Cerebellar cortex (tissue), 1 donor: ENCODE measurements at regions not wholly inside any gene's neighbourhood (a gene's known extent, or its start where the extent isn't known, plus 50 kb on each side); places are given as distances from the start of the nearest gene placed in this dataset.
"Not testable (repeated sequence)": the region's sequence is repeated elsewhere in the genome, so short reads cannot be mapped to it uniquely, and the experiment has no call there.

Experiments
- DNase-seq: peaks from one replicate; pipeline ENCODE4 v3.0.0-alpha.2; 2015; ENCODE audit warnings: low spot score

DNA sequence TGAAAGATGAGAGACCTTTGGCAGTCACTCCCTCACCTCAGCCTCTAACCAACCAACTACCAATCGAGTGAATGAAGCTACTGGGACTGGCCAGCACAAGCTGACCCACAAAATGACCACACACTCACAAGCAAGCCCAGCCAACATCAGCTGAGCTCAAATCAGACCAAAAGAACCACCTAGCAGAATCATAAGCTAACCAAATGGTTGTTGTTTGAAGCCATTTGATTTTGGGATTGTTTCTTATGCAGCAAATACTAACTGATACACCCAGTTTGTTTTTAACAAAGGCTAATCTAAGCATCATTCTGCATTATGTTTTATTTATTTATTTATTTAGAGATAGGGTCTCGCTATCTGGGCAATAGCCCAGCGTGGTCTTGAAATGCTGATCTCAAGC lies 310.4 kb downstream of the SETD4 start:
- DNase-seq: no peak

DNA sequence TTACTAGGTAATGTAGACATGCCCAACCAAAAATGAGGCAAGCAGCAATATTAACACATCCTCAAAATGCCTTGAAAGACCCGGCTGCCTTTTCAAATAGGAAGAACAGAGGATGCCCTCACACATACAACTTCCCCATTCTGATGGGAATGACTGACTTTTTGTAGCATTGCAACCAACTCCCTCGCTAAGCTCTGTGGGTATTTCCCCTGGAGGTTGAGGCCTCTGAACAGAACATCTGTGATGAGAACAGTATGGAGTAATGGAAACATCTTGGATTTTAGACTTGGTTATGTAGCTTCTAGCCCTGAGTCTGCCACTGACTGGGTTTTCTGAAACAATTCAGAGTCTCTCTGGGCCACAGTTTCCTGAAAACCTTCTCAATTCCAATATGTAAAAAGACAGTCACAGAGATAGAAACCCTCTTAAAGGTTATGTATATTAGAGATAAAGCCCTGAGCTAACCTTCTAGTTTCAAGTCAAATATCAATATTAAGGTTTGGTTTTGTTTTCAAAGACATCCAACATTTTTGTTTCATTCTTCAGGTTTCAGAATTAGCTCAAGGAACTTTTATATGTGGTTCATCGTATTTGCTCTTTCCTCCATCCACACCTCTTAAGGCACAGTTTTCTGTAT lies 311.5 kb downstream of the SETD4 start:
- no peak for DNase-seq

DNA sequence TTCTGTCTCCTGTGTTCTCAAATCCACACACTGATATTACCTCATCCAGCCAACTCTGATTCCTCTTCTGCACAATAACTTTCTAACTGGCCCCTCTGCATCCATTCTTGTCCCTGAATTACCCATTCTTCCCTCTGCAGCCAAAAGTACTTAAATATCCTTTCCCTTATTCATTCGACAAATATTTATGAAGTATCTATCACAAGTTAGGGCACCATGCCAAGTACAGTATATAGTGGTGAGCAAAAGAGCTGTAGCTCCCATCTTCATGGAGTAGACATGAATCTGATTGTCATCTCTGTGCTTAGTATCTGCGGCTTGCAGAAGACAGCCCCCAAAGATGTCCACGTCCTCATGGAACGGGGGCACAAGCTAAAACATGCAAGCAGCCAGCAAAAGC lies 316.8 kb downstream of the SETD4 start:
- no peak for DNase-seq

DNA sequence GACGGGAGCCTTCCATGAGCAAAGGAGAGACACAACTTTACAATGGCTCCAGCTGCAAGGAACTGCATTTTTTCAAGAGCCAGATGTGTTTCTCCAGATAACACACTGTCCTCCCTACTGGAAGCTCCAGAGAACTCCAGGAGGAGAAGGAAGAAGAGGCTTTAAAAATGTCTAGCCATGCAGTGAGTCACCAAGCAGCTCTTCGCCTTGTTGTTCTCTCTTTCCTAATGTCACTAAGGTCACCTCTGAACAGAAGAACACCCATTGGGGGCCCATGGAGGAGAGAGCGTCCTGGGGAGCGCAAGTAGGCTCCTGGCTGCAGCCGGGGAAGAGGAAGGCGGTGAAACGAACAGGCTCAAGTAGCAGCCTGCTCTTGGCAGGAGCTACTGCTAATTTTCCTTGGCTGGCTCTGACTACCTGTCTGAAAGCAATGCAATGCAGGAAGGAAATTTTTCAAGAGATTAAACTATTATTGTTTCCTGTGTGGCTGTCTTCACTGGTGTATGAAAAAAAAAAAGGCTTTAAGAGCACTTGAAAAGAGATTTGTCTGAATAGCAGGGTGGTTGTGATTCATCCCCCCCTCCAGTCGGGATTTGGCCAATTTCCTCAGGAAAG lies 321.9 kb downstream of the SETD4 start:
- DNase-seq: peak; percentile 1

DNA sequence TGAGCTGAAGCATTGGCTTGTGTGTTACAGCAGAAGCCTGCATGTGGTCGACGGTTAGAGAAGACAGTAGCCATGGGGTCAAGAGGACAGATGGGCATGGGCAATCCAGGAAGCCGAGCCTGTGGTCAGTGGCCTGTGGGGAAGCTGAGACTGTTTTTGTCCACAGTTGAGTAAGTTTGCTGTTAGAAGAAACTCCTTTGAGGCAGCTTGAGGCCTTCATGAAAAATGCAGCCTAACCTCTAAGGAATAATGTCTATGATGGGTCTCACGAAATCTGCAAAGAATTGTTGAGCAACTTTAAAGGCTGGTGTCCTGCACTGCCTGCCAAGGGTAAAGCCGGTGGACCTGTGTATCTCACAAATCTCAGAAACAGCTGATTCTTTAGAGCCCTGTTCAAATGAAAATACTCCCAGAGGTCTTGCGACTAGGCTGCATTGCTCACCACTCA lies 322.4 kb downstream of the SETD4 start:
- no peak for DNase-seq

DNA sequence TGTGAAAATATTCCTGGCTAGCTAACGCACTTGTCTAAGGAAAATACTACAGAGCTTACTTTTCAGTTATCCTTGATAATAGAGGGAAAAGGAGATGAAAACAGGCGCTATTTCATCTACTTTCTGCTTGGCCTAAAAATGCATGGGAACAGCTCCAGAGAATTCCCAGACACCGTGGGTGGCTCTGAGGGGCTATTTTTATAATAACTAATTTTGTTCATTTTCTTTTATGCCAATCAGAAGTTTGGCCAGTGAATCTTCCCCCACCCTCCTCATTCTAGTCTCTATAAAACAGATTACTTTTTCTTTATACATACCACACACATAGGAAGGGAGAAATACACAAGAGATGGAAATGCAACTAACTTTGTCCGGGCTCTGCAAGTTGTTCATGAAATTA lies 322.9 kb downstream of the SETD4 start:
- no peak for DNase-seq

DNA sequence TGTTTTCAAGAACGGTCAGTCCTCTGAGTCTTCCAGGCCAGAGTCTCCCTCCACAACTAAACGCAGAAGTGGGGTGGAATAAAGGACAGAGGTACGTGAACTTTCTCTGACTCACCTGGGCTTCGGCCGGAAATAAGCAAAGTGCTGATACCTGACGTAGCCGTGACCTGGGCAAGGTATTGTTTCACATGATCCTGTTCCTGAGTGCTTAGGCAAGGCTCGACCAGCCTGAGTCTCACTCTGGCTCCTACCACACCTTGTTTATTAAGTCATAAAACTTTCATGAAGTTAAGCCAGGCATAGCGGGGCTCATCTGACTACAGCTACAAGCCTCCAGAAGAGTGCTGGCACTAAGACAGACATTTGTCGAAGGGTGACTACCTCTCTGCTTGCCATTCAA lies 327.5 kb downstream of the SETD4 start:
- no peak for DNase-seq

DNA sequence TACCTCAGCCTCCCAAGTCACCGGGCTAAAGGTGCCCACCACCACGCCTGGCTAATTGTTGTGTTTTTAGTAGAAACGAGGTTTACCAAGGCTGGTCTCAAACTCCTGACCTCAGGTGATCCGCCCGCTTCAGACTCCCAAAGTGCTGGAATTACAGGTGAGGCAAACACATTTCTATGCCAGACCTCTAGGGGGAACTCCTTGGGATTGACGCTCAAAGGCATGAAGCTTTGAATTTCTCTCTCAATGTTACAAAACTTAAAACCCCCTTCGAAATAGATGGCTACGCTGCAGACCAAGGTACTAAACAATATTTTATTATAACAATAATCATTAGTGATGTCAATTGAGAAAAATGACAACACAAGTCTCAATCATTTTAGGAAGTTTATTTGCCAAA lies 330.0 kb downstream of the SETD4 start:
- no peak for DNase-seq

DNA sequence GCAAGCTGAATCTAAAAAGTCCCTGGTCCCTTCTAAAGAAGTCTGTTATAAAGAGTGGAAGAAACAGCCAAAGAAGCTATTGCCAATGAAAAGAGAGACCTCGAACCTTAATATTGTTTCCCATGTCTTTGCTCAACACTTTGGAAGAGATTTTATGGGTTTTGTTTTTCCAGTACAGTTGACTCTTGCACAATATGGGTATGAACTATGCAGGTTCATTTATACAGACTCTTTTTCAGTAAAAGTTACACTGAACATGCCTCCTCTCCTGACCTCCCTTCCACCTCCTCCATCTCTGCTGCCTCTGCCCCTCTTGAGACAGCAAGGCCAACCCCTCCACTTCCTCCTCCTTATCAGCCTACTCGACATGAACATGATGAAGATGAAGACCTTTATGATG lies 332.5 kb downstream of the SETD4 start:
- DNase-seq: no peak

DNA sequence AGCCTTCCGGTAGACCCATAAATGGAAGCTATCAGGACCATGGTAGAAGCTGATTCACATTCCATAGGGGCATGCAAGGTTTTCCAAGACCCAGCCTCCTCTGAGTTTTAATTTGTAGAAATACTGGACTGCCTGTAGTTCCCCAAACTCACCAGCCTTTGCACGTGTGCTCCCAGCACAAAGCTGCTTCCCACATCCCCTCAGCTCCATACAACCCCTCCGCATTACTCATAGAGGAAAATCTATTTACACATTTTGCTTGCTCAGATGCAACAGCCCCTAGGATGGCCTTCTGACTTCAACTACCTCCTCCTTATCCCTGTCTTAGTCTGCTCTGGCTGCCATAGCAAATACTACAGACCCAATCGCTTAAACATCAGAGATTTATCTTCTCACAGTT lies 336.2 kb downstream of the SETD4 start:
- DNase-seq: no peak

DNA sequence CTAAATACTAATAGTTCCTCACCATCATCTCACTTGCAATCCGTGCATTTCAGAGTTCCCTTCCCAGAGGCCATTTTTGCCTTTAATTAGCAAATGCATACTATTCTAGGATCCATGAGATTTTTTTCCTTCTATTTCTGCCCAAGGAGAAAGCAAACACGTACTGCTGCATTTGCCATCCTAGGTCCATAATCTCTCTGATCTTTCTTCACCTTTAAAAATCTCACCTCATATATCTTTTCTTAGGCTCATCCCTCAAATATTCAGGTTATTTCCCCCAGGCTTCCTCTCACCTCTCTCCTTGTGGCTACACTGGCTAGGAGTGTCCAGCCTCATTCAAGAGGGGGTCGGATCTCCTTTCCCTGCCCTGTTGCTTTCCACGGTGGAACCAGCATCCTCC lies 338.6 kb downstream of the SETD4 start:
- DNase-seq: no peak

DNA sequence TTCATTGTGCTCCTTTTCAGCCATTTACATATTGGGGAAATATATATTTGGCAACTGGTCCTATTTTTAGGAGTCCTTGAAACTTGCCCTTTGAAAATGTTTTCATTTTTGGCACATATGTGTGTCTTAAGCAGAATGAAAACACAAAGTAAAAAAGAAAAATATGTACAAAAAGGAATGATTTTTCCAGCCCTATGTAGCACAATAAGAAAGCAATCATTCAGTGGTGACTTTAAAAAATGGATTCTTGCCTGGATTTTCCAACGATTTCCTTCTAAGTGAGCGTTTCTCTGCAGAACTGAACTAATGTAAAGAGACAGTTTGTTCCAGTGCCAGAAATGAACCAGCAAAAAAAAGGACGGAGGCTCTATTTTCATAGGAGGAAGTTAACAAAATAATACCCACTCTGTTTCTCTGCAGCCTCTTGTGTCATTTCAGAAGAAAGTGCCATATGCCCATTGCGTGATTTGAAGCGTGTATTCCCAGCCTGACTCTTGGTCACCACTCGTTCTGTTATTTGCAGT lies 340.1 kb downstream of the SETD4 start:
- DNase-seq: peak; percentile 82

DNA sequence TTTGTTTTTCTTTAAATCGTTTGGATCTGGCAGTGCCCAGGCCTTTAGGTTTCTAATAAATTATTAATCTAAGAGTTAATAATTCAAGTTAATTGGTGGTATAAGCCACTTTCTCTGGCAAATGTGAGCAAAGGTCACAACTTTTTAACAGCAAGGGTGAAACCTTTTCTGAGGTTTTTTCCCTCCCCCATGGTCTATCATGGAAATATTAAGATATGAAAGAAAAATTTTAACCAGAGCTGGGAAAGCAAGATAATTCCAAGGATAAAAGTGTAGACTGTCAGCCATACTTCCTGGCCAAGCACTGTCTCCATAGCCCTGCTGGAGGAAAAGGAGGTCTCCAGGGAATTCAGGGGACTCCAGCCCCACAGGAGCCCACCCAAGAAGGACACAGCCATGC lies 341.2 kb downstream of the SETD4 start:
- no peak for DNase-seq

DNA sequence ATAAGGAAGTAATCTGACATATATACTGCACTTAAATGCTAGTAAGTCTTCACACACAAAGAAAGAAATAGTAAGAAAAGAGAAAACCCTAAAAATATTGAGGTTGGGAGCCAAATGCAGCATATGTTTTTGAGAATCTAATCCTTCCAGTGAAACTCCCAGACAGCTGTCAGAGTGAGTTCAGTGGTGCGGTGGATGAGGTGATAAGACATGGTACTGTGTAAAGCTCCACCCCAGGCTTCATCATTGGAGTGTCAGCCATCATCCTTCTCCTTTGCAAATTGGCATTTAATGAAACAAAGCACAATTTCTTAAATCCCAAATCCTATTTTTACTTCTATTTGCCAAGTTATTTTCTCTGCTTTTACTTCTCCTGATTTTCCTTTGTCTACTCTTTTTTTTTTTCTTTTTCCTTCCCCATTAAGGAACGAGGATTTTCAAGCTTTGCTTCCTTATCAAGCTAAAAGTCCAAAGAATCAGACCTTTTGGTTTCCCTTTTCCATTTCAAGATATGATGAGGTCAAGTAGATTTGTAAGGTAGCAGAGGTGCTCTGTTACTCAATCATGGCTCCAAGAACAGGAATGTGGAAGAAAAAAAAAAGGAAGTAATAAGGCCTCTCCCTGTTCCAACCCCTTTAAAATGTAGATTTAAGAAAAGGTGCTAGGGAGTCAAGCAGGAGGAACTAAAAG lies 343.3 kb downstream of the SETD4 start:
- no peak for DNase-seq

DNA sequence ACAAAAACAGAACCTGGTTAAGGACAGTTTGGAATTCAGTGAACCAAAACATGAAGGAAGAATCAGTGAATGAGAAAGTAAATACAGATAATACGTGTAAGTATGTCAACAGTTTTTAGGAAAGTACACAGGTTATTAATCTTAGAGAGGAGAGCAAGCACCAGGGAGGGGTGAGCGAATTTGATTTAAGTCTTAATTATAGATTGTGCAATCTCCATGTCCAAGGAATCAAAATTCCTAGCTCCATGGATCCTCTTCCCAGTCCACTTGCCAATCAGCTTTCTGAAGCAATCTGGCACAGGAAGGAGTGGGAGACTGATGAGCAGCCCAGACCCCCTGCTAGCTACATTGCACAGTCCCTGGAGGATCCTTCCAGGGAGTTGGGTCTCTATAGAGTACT lies 346.4 kb downstream of the SETD4 start:
- no peak for DNase-seq

DNA sequence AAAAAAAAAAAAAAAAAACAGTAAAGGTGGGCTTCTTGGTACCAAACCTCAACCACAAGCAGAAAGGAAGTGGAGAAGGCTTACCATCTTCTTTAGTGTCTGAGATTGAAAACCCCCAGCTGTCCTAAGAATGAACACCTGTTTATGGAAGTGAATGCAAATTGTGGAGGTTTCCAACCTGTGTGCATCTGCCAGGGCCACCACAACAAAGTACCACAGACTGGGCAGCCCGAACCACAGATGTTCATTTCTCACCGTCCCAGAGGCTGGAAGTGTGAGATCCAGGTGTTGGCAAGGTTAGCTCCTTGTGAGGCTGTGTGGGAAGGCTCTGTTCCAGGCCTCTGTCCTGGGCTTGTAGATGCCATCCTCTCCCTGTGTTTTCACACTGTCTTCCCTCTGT lies 348.7 kb downstream of the SETD4 start:
- DNase-seq: no peak

DNA sequence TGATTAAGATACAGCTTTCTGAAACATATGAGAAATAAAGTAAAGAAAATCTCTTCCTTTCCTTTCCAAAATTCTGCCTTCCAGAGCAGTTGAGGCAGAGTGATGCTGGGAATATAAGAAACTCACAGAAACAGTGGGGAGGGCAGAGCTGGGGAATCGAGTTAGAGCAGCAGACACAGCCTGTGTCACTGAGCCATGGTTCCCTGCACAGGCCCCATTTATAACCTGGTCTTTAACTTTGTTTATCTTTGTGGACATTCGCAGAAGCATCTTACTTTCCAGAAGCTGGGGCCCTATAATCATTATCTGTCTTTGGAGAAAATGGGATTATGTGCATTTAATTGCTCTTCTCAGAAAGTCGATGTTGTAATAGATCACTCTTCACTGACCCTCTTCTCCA lies 349.1 kb downstream of the SETD4 start:
- no peak for DNase-seq

DNA sequence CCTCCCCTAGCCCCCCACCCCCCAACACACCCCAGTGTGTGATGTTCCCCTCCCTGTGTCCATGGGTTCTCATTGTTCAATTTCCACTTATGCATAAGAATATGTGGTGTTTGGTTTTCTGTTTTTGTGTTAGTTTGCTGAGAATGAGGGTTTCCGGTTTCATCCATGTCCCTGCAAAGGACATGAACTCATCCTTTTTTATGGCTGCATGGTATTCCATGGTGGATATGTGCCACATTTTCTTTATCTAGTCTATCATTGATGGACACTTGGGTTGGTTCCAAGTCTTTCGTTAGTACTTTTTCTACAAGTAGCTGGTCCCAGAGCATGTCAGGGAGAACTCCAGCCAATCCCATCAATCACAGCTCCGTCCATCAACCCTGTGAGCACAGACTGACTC lies 350.3 kb downstream of the SETD4 start:
- not testable (repeated sequence) for DNase-seq

DNA sequence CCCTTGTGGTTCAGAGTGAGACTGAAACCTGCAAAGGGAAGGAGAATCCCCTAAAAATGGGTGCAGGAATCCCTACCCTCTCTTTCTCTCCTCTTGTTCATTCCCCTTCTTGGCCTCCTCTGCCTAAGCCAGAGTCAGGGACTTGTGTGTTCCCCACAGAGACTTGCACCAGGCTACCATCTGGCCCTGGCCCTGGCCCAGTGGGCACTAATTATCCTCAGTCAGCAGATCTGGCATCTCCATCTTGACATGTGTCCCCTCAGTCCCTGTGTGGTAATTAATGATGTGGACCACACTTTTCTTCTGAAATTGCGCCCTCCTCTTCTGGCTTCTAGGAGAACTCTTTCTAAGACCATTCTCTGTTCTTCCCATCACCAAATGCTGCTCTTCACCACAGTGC lies 354.4 kb downstream of the SETD4 start:
- DNase-seq: peak; percentile 69

DNA sequence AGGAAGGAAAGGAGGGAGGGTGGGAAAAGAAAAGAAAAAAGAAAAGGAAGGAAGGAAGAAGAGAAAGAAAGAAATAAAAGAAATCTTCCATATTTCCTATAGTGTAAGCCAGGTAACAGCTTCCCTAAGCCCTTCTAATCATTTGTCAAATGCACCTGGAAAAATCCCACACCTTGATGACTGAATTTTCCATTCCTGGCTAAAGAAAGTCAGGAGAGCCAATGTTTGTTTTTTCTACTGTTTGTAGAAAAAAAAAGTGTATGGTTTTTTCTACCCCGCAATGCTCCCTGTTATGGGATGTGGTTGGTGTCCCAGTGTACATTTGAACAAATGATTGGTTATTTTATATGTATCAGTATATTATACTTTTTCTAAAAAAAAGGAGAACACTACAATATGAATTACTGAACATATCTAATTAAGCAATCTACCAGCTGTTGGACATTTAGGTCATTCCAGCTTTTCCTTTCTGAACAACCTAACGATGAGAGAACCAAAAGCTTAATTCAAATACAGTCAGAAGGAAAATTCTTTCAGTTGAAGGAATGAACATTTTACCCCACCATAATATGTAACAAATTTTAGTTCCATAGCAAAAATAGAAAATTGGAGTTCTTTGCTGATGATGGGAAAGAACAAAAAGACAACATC lies 355.0 kb downstream of the SETD4 start:
- no peak for DNase-seq

DNA sequence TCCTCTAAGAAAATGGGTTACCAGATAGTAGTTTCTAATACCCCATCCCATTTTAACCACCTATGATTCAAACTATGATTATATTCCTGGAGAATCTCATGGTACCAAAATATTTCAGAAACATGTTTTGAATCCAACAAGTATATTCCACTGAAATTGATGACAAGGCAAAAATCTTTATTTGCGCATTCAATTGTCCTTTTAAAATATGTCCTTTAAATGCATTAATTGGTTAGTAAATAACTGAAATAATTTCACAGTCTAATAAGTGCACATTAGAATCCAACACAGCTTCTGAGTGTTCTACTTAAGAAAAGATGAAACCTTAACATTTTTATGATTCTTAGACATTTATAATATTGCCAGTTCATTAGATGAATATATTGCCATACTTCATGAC lies 356.6 kb downstream of the SETD4 start:
- no peak for DNase-seq

DNA sequence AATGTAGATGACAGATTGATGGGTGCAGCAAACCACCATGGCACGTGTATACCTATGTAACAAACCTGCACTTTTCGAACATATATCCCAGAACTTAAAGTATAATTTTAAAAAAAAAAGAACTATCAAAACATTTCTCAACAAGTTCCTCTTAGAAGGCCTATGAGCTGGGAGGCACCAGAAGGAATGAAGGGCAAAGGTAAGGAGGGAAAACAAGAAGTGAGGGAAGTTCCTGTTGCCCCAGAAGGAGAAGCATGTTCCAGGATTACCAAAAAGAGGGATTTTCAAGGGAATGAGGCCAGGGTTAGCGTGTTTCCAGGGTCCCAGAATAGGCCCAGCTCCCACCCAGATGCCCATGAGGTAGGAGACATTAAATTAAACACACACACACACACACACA lies 361.0 kb downstream of the SETD4 start:
- DNase-seq: no peak

DNA sequence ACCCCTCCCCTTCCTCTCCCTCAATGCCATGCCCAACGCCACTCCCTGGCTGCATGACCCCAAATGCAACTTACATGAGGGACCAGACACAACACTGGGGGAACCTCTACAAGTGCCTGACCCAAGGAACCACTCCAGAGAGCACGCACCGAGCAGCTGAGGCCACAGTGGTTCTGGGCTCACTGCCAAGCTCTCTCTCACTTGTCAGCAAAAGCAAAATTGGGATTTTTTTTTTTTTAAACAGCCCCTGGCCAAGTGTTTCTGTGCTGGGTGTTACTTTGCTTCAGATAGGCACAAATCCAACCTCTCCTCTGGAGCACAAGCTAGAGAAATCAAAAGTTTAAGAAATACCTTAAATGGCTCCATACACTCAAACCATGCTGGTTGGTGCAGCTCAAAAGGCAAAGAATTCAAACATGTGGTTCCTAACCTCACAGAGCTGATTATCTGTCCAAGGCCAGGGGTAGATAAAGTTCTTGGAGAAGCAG lies 363.0 kb downstream of the SETD4 start:
- DNase-seq: peak; percentile 2
